LNCAP (cell line): ENCODE measurements at regions not wholly inside any gene's neighbourhood (a gene's known extent, or its start where the extent isn't known, plus 50 kb on each side); places are given as distances from the start of the nearest gene placed in this dataset.

Experiments
- TF ChIP-seq, protein P1 (sequence below): fragments of 450-650 bp; IDR thresholded peaks from 2 replicates; pipeline ENCODE4 v1.5.1; 2017; ENCODE audit warnings: mild to moderate bottlenecking

DNA sequence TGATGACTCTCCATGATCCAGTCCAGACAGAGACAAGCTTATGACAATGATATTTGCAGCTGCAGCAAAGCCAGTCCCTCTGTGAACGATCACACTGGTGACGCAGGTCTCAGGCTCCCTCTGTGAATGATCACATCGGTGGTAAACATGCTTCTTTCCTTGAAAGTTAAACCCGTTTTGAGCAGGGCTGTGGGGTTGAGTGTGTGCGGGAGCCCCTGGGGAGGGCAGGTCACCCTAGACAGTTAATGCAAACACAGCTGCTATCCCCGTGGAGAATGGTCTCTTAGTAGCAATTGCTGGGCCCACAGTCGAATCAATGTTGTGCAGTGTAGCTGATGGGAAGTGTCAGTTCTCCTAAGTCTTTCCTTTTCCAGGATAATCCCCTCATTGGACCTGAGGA lies 71.0 kb upstream of the KIRREL3 start:
- TF ChIP-seq, protein P1, sequence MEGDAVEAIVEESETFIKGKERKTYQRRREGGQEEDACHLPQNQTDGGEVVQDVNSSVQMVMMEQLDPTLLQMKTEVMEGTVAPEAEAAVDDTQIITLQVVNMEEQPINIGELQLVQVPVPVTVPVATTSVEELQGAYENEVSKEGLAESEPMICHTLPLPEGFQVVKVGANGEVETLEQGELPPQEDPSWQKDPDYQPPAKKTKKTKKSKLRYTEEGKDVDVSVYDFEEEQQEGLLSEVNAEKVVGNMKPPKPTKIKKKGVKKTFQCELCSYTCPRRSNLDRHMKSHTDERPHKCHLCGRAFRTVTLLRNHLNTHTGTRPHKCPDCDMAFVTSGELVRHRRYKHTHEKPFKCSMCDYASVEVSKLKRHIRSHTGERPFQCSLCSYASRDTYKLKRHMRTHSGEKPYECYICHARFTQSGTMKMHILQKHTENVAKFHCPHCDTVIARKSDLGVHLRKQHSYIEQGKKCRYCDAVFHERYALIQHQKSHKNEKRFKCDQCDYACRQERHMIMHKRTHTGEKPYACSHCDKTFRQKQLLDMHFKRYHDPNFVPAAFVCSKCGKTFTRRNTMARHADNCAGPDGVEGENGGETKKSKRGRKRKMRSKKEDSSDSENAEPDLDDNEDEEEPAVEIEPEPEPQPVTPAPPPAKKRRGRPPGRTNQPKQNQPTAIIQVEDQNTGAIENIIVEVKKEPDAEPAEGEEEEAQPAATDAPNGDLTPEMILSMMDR = no peak

DNA sequence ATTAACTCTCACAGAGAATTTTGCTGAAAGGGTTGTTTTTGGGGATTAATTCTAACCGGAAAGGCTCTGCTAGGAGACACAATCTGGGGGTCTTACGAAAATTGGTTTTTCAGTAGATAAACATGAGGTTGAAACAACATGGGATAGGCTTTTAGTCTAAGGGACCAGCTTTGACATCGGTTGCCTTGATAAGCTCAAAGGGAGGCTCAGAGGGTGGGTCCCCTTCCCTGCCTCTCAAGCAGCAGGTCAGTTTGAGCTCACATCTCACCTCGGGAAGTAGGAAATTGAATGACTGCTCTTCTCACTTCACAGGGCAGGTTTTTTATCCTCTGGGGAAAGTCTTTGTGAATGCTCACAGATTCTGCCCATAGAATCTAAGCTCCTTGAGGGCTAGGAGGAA lies 70.2 kb upstream of the KIRREL3 start:
- TF ChIP-seq, protein P1 = no peak

DNA sequence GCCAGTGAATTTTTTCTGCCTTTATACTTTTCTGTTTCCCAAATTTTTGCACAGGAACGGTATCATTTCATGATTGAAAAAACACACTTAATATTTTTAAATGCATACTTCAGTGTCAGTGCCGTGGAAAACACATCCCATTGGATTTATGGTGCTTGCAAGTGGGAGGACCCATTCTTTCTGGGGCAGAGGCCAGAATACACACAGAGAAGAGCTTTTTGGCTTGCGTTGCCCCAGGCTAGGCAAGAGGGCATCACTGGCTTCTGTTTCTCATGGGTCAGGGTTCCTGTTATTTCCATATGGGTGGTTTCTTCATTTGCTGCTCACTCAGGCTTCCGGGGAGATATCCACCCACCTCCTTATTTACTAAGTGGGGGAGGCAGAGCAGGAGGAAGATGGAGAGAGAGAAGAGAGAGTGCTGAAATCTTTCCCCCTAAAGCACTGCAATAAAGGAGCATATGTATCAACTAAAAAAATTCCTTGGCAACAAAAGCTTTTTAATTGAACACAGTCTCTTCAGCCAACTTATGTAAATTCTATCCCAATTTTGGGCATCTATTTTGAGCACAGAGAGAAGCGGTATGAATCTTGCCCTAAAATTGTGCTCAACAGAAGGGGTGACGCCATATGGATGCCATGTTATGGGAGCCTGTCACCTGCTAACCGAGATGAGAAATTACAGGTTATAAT lies 66.0 kb upstream of the KIRREL3 start:
- TF ChIP-seq, protein P1 = no peak

DNA sequence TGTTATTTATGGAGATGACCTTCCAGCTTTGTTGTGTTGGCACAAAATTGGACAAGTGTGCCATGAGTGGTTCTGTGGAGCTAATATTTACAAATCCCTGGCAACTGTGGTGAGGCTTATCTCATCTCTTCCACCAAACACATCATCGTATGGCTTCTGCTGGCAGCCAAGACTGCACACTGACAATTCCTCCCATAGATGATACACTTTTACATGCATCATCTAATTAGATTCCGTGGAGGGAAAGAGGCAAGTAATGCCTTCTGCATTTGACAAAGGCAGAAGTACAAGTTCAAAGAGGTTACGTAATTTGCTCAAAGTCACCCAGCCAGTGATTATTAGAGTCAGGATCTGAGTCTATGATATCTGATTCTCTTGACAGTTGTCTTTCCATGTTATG lies 62.7 kb upstream of the KIRREL3 start:
- TF ChIP-seq, protein P1 = no peak

DNA sequence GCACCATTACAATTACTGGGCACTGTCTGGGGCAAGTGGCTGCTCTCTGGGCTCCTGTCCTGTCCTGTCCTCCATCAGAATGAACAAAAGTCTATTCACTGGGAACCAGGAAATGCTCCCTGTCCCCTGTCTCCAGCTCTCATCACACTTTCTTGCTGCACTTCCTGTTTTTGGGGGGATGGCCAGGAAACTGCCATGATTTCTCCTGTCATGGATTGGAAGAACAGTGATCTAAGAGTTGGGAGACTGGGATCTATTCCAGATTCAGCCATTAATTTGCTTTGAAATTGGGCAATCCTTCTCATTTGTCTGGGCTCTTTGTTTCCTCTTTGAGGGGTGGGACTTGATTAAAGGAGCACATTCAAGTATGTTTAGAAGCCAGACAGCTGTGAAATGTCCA lies 61.4 kb upstream of the KIRREL3 start:
- TF ChIP-seq, protein P1 = no peak

DNA sequence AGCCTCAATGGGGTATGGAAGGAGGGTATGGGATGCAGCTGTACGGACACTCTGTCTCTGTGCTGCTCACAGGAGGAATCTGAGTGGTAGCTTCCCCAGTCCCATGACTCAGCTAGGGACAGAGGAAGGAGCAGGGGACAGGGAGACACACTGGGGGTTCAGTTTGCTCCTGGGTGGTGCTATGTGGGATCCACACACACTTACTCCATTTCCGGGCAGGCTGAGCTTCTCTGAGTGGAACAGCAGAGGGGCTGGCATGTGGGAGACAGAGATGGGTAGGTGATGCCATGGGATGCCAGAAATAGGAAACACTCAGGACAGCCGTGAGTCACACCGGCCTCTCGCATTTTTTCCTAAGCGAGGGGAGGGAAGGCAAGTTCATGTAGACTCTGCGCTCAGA lies 59.2 kb upstream of the KIRREL3 start:
- TF ChIP-seq, protein P1 = no peak

DNA sequence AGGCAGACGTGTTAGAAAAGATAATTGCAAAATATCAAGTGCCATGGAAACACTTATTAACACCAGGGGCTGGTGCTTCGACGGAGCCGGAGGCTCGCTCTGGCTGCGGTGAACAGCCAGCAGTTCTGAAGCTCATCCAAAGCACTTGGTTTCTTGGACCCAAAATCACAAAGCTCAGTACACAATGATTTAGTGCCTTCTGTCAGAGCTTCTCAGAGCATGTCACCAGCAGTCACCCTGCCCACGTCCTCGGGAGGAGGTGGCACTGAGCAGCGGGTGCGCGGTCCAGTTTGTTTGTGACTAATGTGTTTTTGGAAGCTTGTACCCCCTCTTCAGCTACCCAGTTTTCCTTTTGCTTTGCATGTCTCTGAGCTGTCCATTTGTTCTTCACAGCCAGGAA lies 58.7 kb upstream of the KIRREL3 start:
- TF ChIP-seq, protein P1 = no peak

DNA sequence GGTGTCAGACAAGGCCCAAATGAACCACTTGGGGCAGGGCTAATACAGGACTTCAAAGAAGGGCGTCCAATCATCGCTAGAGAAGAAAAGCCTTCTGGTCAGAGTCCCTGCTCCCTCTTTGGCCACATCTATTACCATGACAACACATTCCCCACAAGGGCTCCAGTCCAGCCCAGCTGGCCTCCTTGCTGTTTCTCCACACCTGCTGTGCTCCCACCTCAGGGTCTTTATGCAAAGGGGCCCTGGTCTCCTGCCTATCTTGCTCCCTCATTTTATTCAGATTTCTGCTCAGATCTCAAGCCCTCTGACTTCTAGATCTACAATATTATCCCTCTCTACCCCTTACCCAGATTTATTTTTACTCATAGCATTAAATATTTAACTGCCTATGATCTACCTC lies 58.0 kb upstream of the KIRREL3 start:
- TF ChIP-seq, protein P1 = no peak
